Pons (tissue), 1 donor: ENCODE measurements at regions not wholly inside any gene's neighbourhood (a gene's known extent, or its start where the extent isn't known, plus 50 kb on each side); places are given as distances from the start of the nearest gene placed in this dataset.

Experiments
- DNase-seq: peaks from one replicate; pipeline ENCODE4 v3.0.0-alpha.2; 2016; ENCODE audit warnings: low spot score

DNA sequence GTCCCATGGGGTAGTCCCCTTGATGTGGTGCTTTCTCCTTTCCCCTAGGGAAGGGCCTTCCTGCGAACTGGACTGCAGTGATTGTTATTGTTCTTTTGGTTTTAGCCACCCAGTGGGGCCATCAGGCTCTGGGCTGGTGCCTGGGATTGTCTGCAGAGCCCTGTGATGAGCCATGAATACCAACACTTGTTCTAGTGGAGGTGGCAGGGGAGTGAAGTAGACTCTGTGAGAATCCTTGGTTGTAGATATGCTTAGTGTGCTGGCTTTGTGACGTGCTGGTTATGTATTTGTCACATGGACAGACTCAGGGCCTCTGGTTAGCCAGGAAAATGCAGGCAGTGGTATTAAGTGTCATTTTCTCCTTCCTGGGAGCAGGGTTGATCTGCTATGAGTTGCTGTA lies 51.8 kb upstream of the NDUFB4 start:
- DNase-seq = no peak

DNA sequence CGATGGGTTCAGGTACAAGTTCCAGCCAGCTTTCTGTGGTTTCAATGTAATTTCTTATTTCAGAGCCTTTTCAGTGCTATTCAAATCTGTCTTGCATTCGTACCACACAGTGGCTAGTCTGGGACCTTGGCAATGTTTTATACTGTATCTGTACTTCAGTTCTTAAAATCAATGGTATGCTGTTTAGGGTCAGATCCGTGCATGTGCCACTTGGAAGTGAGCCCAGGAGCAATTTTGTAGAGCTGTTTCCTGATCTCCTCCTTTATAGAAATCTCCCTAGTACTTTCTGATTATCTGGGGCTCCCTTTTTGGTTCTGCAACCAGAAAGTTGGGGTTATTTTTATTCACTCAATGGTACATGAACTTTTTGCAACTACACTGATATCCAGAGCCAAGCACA lies 59.5 kb upstream of the NDUFB4 start:
- no peak for DNase-seq

DNA sequence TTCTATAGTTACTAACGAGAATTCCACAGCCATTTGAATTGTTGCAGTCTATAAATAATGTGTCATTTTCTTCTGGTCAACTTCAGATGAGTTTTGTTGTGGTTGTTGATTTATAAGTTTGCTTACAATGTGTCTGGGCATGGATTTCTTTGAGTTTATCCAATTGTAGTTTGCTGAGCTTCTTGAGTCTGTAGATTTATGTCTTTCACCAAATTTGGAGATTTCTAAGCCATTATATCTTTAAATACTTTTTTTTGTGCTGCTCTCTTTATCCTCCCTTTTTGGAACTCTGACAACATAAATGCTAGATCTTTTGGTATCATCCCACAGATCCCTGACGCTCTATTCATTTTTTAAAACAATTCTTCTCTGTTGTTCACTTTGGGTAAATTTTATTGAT lies 63.2 kb upstream of the NDUFB4 start:
- DNase-seq = no peak

DNA sequence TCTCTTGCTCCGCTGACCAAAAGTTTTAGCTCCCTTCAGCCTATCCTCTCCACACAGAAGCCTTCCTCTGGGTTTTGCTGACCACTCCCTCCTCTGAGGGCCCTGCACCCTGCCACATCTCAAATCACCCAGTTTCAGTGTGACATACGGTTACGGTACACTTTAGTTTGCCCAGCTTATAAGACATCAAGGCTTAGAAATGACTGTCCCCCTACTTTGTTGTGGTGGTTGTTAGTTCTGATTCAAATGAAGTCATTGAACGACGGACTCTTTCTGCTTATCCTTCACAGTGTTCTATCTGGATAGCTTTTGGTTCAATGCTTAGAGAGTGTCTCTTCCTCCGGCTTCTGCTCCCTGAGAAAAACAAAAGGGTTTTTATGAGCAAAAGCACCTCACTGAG lies 68.0 kb upstream of the NDUFB4 start:
- DNase-seq = no peak

DNA sequence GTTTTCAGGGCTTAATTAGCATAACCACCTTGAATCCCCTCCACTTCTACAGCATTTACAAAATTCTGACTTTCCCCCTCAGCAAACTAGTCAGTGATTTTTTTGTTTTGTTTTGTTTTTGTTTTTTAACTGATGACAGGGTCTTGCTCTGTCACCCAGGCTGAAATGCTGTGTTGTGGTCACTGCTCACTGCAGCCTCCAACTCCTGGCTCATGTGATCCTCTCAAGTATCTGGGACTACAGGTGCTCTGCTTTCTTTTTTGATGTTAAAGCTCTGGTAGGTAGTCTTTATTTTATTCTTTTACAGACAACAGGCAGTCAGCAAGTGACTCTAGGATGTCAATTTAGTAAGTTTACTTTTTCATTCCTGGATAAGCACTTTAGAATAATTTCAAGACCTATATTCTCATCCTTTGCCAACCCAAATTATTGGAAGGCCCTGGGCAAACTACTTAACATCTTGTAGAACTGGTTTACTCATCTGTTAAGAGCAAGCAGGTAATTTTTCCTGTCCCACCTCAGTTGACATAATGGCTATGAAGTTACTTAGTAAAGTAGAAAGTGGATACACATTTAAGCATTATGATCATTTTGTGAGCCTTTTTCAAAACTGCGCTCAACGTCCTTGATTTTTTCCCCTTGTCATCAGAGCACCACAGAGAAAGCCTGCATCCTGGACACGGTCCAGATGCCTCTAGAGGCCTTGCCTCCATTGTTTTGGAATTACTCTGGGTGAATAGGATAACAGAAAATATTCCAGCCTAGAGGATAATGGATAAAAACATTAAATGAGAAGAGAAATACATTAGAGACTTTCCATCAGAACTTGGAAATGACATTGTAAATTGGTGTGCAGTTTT lies 69.9 kb upstream of the NDUFB4 start:
- DNase-seq = peak; percentile 19

DNA sequence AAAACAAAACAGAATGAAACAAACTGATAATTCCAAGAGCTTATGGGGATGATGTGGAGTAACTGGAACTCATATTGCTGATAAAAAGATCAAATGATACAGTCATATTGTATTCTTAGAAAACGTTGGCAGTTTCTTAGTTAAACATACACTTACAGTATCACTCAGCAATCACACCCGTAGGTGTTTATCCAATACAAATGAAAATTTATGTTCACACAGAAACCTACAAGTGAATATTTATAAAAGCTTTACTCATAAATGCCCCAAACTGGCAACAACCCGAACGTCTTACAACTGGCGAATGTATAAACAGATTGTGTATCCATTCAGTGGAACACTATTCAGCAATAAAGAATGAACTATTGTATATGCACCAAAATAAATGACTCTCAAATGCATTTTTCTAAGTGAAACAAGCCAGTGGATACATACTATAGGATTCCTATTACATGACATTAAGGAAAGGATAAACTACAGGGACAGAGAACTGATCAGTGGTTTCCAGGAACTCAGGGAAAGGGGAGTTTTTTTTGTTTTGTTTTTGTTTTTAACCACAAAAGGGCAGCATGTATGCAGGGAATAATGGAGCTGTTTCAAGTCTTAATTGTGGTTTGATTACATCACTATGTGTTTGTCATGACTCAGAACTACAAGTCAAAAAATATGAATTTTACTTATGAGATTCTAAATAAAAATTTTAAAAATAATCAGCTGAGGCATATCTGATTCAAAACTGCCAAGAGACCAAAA lies 71.8 kb upstream of the NDUFB4 start:
- no peak for DNase-seq

DNA sequence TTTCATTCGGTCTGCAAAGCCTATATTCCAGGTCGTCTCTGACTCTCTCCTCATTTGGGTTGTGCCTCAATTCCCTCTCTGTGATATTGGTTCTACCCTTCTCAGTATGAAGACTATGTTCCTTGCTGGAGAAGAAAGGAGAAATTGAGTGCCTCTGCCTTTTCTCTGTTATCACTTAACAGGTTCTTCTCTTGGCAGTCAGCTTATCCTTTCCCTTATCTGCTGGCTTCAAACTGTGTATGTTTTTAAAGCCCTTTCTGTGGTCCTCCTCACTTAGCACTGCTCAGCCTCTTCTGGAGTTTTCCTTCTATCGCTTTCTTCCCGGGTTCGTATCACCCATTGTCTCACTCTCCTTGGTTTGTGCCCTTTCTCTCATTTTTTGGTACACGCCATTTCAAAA lies 65.3 kb upstream of the FSTL1 start:
- no peak for DNase-seq

DNA sequence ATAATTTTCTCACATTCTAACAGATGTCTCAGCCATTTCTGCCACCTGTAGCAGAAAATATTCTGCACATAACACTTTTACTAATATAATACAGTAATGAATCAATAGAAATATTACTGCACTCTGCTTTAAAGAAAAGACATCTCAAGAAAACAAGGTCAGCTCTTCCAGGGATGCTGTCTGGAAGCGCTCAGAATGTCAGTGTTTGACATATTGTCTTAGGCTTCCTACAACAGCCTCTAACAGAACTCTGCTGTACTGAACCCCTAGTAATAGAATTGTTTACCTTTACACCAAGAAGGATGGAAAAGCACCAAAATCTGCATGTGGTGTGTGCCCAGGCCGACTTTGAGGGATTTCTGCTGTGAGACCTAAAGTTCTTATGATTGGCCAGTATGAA lies 61.9 kb upstream of the FSTL1 start:
- DNase-seq = no peak

DNA sequence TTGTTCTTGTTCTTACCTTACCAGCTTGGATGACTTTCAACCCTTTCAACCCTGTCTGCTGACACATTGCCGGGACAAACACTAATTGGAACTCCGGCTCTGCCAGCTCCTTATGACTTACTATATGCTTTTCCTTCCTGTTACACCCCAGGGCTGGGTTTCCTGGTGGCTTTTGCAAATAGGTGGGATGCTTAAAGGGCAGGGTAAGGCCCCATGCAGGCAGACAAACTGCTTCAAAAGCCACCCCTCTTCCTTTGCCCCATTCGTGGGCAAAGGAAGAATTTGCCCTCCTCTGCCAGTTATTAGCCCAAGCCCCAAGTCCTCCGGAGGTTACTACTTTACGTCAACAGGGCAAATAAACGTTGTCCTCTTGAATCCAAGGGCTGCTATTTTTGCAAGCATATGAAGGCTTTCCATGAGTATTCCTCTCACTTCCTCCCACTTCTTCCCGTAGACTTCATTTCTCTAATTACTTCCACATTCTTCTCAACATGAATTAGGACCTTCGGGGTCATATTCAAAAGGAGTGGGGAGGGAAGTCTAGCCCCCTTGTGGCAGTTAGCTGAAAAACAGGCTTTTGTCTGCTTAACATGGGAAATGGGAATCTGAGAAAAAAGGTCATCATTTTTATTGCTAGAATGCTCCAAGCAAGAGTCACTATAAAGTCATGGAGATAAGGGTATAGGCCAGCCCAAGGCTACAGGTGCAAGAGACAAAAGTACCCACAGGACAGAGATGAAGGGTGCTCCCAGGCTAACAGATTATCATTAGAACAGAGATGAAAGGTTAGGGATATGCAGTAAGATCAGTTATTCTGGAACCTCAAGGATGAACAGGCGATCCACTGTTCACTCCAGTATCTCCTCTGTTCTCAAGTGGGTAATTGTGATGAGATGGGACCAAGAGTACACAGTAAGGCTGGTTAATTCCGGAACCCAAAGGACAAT lies 56.3 kb upstream of the FSTL1 start:
- DNase-seq = peak; percentile 42

DNA sequence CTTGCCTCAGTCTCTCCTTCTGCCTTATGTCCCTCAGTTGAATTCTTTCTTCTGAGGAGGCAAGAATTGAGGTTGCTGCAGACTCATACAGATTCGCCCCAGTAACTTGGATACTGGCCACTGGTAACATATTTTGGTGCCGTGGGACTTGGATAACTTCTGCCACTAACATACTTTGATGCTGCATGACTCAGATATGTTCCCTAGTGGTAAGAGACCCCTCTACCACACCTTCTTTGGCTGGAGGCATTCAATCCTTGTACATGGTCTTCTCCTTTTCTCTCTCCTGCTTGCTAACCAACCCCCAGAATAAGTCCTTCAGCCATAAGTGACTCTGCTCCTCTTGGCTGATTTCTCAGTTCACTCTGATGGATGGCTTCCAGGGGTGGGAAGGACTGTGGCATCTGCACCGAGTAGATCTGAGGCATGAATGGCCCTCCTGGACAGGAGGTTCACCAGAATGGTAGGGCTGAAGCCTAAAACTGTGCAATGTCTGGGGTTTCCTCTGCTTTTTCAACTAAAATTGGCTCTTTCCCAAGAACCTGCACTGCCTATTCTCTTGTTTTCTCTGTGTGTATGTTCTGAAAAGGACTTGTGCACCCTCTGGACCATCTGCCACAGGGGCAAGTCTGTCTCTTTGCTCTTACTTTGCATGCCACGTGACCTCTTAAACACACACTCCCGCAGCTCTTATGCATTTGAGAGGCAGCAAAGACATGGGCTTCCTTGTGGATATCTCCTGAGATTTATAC lies 55.5 kb upstream of the FSTL1 start:
- no peak for DNase-seq

DNA sequence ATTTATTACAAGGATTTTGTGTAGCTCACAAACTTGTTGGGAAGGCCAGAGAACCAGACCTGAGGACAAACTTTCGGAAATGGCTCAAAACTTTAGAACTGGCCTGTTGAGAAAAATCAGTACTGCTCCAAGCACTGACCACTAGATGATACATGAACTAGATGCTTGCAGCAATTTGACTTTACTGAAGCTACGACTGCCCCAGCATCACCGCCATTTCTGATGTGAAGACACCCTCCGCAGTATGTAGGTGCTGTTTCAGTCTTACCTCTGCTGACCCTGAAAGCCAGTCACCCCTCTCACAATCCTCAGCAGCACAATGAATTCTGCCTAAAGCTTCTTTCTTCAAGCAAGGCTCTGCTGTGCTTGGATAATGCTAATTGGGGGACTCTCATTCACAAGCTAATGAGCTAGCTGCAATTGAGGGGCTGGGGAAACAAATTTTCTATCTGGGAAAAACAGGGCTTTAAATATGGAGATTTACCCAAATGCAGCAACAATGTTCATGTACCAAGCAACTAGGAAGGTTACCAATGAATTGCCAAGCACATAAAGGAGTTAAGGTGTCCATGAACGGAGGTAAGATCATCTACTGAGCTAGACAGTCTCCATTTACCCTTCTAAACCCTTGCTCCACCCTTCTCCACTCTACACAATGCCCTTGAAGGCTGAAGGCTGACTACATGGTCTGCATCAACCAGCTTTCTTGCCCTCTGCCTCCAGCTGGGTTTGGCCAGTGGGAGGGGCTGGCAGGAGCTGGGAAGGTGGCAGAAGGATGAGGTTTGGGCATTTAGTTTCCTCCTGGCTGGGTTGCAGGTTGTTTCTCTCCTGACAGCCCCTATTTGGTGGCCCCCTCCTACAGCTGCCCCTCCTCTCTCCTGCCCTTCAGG lies 53.2 kb upstream of the FSTL1 start:
- no peak for DNase-seq

DNA sequence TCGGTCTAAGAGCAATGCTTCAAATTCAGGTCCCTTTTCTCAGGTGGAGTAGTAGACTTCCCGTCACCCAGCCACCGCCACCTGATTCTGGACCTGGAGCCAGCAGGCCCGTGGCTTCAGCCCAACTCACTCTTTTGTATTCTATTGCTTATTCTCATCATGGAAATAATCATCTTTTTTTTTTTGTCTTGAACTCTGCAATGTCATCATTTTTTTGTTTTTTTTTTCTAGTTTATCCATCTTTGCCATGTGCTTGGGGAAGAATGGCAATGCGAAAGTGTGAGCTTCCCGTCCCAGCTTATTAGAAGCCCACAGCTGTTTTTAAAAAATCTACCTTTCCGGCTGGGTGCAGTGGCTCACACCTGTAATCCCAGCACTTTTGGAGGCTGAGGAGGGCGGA lies 51.3 kb upstream of the FSTL1 start:
- DNase-seq = no peak
